ENCODE measurements at regions not wholly inside any gene's neighbourhood (a gene's known extent, or its start where the extent isn't known, plus 50 kb on each side); places are given as distances from the start of the nearest gene placed in this dataset.

DNA sequence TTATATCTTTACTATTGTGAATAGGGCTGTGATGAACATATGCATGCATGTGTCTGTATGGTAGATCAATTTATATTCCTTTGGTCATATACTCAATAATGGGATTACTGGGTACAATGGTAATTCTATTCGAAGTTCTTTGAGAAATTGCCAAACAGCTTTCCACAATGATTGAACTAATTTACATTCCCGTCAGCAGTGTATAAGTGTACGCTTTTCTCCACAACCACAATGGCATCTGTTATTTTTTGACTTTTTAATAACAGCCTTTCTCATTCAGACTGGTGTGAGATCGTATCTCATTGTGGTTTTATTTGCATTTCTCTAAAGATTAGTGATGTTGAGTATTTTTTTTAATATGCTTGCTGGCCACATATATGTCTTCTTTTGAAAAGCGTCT, 439.4 kb upstream of the KLHL4 start:
- ATAC-seq (ENCODE audit: low read depth) (no peak), DNase-seq (ENCODE audit: low spot score) (no peak)
- Histone ChIP-seq H3K4me1 (ENCODE audit: insufficient read depth, poor library complexity, severe bottlenecking) (no peaks in the 10 kb centered on the region), H3K36me3 (ENCODE audit: low read depth) (no peaks in the 10 kb centered on the region), H3K4me3 (ENCODE audit: severe bottlenecking) (no peak overlapping the region), H3K27me3 (ENCODE audit: insufficient read depth, poor library complexity, severe bottlenecking) (no peaks in the 10 kb centered on the region), H3K27ac (ENCODE audit: poor library complexity, severe bottlenecking) (no peak overlapping the region), H3K9me3 (ENCODE audit: severe bottlenecking) (no peaks in the 10 kb centered on the region)
- TF ChIP-seq, protein P1, sequence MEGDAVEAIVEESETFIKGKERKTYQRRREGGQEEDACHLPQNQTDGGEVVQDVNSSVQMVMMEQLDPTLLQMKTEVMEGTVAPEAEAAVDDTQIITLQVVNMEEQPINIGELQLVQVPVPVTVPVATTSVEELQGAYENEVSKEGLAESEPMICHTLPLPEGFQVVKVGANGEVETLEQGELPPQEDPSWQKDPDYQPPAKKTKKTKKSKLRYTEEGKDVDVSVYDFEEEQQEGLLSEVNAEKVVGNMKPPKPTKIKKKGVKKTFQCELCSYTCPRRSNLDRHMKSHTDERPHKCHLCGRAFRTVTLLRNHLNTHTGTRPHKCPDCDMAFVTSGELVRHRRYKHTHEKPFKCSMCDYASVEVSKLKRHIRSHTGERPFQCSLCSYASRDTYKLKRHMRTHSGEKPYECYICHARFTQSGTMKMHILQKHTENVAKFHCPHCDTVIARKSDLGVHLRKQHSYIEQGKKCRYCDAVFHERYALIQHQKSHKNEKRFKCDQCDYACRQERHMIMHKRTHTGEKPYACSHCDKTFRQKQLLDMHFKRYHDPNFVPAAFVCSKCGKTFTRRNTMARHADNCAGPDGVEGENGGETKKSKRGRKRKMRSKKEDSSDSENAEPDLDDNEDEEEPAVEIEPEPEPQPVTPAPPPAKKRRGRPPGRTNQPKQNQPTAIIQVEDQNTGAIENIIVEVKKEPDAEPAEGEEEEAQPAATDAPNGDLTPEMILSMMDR (IDR thresholded peaks at IDR 0.05; ENCODE audit: poor library complexity, severe bottlenecking), result no peak

DNA sequence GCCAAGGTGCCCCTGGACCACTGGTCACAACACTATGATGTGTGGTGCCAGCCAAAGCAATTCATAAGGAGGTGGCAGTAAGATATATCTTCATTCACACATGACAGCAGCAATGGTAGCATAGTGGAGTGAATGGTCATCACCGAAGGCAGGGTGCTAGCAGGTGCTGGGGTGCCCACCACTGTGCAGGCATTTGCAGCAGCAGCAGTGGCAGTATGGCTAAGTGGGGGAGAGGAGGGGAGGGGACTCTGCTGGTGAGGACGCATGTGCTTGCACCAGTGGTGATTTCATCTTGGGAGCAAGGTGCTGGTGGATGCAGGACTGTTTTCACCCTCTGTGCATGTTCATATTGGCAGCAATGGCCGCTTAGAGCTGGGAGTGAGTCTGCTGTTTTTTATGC, 419.1 kb upstream of the KLHL4 start:
- H3K9me3 ChIP-seq (ENCODE audit: severe bottlenecking), result no peaks in the 10 kb centered on the region
- H3K4me1 ChIP-seq (ENCODE audit: insufficient read depth, poor library complexity, severe bottlenecking), result no peaks in the 10 kb centered on the region
- TF ChIP-seq, protein P1 (IDR thresholded peaks at IDR 0.05; ENCODE audit: poor library complexity, severe bottlenecking), result no peak
- DNase-seq (ENCODE audit: low spot score), result no peak
- no peaks in the 10 kb centered on the region for H3K27me3 ChIP-seq (ENCODE audit: insufficient read depth, poor library complexity, severe bottlenecking)
- H3K27ac ChIP-seq (ENCODE audit: poor library complexity, severe bottlenecking), result no peak overlapping the region
- H3K4me3 ChIP-seq (ENCODE audit: severe bottlenecking), result no peak overlapping the region
- H3K36me3 ChIP-seq (ENCODE audit: low read depth), result no peaks in the 10 kb centered on the region
- no peak for ATAC-seq (ENCODE audit: low read depth)

GRCh38 chrX:87105131-87105530, 412.5 kb upstream of the KLHL4 start:
- no peak overlapping the region for H3K27ac ChIP-seq (ENCODE audit: poor library complexity, severe bottlenecking)
- TF ChIP-seq, protein P1 (IDR thresholded peaks at IDR 0.05; ENCODE audit: poor library complexity, severe bottlenecking), result no peak
- DNase-seq (ENCODE audit: low spot score), result no peak
- no peak for ATAC-seq (ENCODE audit: low read depth)
- no peak overlapping the region for H3K4me3 ChIP-seq (ENCODE audit: severe bottlenecking)
- H3K36me3 ChIP-seq (ENCODE audit: low read depth), result no peaks in the 10 kb centered on the region
- H3K4me1 ChIP-seq (ENCODE audit: insufficient read depth, poor library complexity, severe bottlenecking), result no peaks in the 10 kb centered on the region
- no peaks in the 10 kb centered on the region for H3K9me3 ChIP-seq (ENCODE audit: severe bottlenecking)
- H3K27me3 ChIP-seq (ENCODE audit: insufficient read depth, poor library complexity, severe bottlenecking), result no peaks in the 10 kb centered on the region

- TF ChIP-seq, protein P1 (IDR thresholded peaks at IDR 0.05; ENCODE audit: poor library complexity, severe bottlenecking), result no peak
- H3K4me1 ChIP-seq (ENCODE audit: insufficient read depth, poor library complexity, severe bottlenecking), result no peaks in the 10 kb centered on the region
- no peak for DNase-seq (ENCODE audit: low spot score)
- H3K36me3 ChIP-seq (ENCODE audit: low read depth), result no peaks in the 10 kb centered on the region
- H3K27me3 ChIP-seq (ENCODE audit: insufficient read depth, poor library complexity, severe bottlenecking), result no peaks in the 10 kb centered on the region
- H3K9me3 ChIP-seq (ENCODE audit: severe bottlenecking), result no peaks in the 10 kb centered on the region
- no peak overlapping the region for H3K27ac ChIP-seq (ENCODE audit: poor library complexity, severe bottlenecking)
- ATAC-seq (ENCODE audit: low read depth), result no peak
- no peak overlapping the region for H3K4me3 ChIP-seq (ENCODE audit: severe bottlenecking)
Observed at GRCh38 chrX:87110142-87110541, 407.5 kb upstream of the KLHL4 start.

- TF ChIP-seq, protein P1 (IDR thresholded peaks at IDR 0.05; ENCODE audit: poor library complexity, severe bottlenecking), result no peak
- H3K4me3 ChIP-seq (ENCODE audit: severe bottlenecking), result no peak overlapping the region
- DNase-seq (ENCODE audit: low spot score) (no peak), ATAC-seq (ENCODE audit: low read depth) (no peak)
- H3K4me1 ChIP-seq (ENCODE audit: insufficient read depth, poor library complexity, severe bottlenecking), result no peaks in the 10 kb centered on the region
- no peaks in the 10 kb centered on the region for H3K36me3 ChIP-seq (ENCODE audit: low read depth)
- H3K27me3 ChIP-seq (ENCODE audit: insufficient read depth, poor library complexity, severe bottlenecking), result no peaks in the 10 kb centered on the region
- H3K9me3 ChIP-seq (ENCODE audit: severe bottlenecking), result no peaks in the 10 kb centered on the region
- no peak overlapping the region for H3K27ac ChIP-seq (ENCODE audit: poor library complexity, severe bottlenecking)
Observed at GRCh38 chrX:87140800-87141483, 376.7 kb upstream of the KLHL4 start.
